Esophagus squamous epithelium (tissue), 4 donors: ENCODE measurements at regions not wholly inside any gene's neighbourhood (a gene's known extent, or its start where the extent isn't known, plus 50 kb on each side); places are given as distances from the start of the nearest gene placed in this dataset.

ENCODE experiments used
- POLR2A ChIP-seq, 4 donors: fragments of 450-650 bp; IDR thresholded peaks; one replicate each; pipeline ENCODE4 v1.6.1; 2017; ENCODE audit warnings: antibody characterized with exemption in 4 of 4, mild to moderate bottlenecking in 4 of 4, moderate library complexity in 3 of 4
- TF ChIP-seq, protein P1 (sequence below), 6 experiments: fragments of 450-650 bp in 4 of 6; fragments of 200-600 bp in 2 of 6; sonication (generic) in 2 of 6; IDR thresholded peaks; one replicate each; pipeline ENCODE4 v1.5.1; 2016 to 2019; ENCODE audit warnings: antibody characterized with exemption in 6 of 6, mild to moderate bottlenecking in 4 of 6, moderate library complexity in 4 of 6

DNA sequence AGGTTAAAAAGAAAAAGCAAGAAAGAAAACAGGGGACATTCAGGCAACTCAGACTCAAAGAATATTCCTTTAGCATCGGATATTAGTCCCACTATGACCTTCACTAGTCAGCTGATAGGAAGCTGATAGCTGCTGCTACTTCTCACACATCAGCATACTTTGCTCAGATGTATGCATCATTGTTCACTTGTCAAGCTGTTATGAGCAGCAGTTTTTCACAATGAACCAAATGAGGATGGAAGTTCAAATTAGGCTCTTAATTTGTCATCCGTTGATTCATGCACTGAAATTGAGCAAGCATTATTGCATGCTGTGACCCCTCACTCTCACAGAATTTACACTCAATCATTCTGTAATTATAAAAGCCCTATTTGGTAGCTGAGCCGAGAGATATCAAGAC, 257.7 kb downstream of the SNX13 start:
- TF ChIP-seq, protein P1, sequence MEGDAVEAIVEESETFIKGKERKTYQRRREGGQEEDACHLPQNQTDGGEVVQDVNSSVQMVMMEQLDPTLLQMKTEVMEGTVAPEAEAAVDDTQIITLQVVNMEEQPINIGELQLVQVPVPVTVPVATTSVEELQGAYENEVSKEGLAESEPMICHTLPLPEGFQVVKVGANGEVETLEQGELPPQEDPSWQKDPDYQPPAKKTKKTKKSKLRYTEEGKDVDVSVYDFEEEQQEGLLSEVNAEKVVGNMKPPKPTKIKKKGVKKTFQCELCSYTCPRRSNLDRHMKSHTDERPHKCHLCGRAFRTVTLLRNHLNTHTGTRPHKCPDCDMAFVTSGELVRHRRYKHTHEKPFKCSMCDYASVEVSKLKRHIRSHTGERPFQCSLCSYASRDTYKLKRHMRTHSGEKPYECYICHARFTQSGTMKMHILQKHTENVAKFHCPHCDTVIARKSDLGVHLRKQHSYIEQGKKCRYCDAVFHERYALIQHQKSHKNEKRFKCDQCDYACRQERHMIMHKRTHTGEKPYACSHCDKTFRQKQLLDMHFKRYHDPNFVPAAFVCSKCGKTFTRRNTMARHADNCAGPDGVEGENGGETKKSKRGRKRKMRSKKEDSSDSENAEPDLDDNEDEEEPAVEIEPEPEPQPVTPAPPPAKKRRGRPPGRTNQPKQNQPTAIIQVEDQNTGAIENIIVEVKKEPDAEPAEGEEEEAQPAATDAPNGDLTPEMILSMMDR (IDR thresholded peaks at IDR 0.05) = no peak
- TF ChIP-seq POLR2A (IDR thresholded peaks at IDR 0.05) = no peak
